HG03159 (cell line): ENCODE measurements at regions not wholly inside any gene's neighbourhood (a gene's known extent, or its start where the extent isn't known, plus 50 kb on each side); places are given as distances from the start of the nearest gene placed in this dataset.
"Not testable (repeated sequence)": the region's sequence is repeated elsewhere in the genome, so short reads cannot be mapped to it uniquely, and the experiment has no call there.

Source experiments
- ATAC-seq: cut with Tn5 transposase; IDR thresholded peaks from one replicate; pipeline ENCODE4 v1.9.1; 2021; ENCODE audit warnings: mild to moderate bottlenecking, moderate library complexity; ENCODE audit not compliant: unreplicated experiment

- no peak for ATAC-seq
These were observed 90.0 kb downstream of the ANXA2R start for GRCh38 chr5:42950116-42950455.

GRCh38 chr5:42949348-42950115 is 90.6 kb downstream of the ANXA2R start:
- ATAC-seq: peak; percentile 73

GRCh38 chr5:42948961-42949347 is 91.2 kb downstream of the ANXA2R start:
- peak; percentile 2 for ATAC-seq

GRCh38 chr5:42944989-42945388 is 95.1 kb downstream of the ANXA2R start:
- ATAC-seq: no peak

- ATAC-seq: no peak
These were observed 96.0 kb downstream of the ANXA2R start for GRCh38 chr5:42943931-42944631.

GRCh38 chr5:42940853-42941252 is 99.3 kb downstream of the ANXA2R start:
- no peak for ATAC-seq

GRCh38 chr5:42932011-42932410 is 108.1 kb downstream of the ANXA2R start:
- not testable (repeated sequence) for ATAC-seq

GRCh38 chr5:42931451-42931850 is 108.7 kb downstream of the ANXA2R start:
- ATAC-seq: not testable (repeated sequence)

- no peak for ATAC-seq
These were observed 109.2 kb downstream of the ANXA2R start for GRCh38 chr5:42930934-42931333.

- no peak for ATAC-seq
These were observed 110.2 kb downstream of the ANXA2R start for GRCh38 chr5:42929871-42930270.

- ATAC-seq: peak; percentile 70
These were observed 112.4 kb downstream of the ANXA2R start for GRCh38 chr5:42927730-42928129.

- ATAC-seq: no peak
These were observed 113.0 kb upstream of the SELENOP start for GRCh38 chr5:42924686-42925085.

- ATAC-seq: no peak
These were observed 112.5 kb upstream of the SELENOP start for GRCh38 chr5:42924226-42924625.

- ATAC-seq: no peak
These were observed 112.0 kb upstream of the SELENOP start for GRCh38 chr5:42923710-42924109.

GRCh38 chr5:42919600-42919999 is 107.9 kb upstream of the SELENOP start:
- no peak for ATAC-seq

GRCh38 chr5:42915306-42915866 is 103.7 kb upstream of the SELENOP start:
- ATAC-seq: no peak

- no peak for ATAC-seq
These were observed 100.6 kb upstream of the SELENOP start for GRCh38 chr5:42912184-42912798.

- ATAC-seq: peak; percentile 96
These were observed 97.1 kb upstream of the SELENOP start for GRCh38 chr5:42908509-42909488.

GRCh38 chr5:42908086-42908485 is 96.4 kb upstream of the SELENOP start:
- ATAC-seq: peak; percentile 13

- no peak for ATAC-seq
These were observed 94.1 kb upstream of the SELENOP start for GRCh38 chr5:42905827-42906226.

GRCh38 chr5:42900734-42901133 is 89.0 kb upstream of the SELENOP start:
- no peak for ATAC-seq
